22Rv1 (cell line): ENCODE measurements at regions not wholly inside any gene's neighbourhood (a gene's known extent, or its start where the extent isn't known, plus 50 kb on each side); places are given as distances from the start of the nearest gene placed in this dataset.

ENCODE experiments used
- H3K27ac ChIP-seq: fragments of 450-650 bp; 2 replicates; pipeline ENCODE4 v1.5.1; 2017
- CTCF ChIP-seq: fragments of 450-650 bp; IDR thresholded peaks from 2 replicates; pipeline ENCODE4 v1.5.1; 2017; ENCODE audit warnings: mild to moderate bottlenecking
- ZFX ChIP-seq: fragments of 450-650 bp; IDR thresholded peaks from 2 replicates; pipeline ENCODE4 v1.6.1; 2017; ENCODE audit warnings: antibody characterized with exemption, borderline replicate concordance

GRCh38 chr13:105790923-105791322 is 744.5 kb downstream of the EFNB2 start:
- no peak overlapping the region for H3K27ac ChIP-seq
- TF ChIP-seq CTCF = no peak
- no peak for TF ChIP-seq ZFX

GRCh38 chr13:105788530-105788929 is 746.9 kb downstream of the EFNB2 start:
- H3K27ac ChIP-seq = no peak overlapping the region
- TF ChIP-seq CTCF = no peak
- TF ChIP-seq ZFX = no peak

- TF ChIP-seq CTCF (no peak), ZFX (no peak)
These were observed 747.8 kb downstream of the EFNB2 start for GRCh38 chr13:105787632-105788031.

GRCh38 chr13:105785436-105785835 is 750.0 kb downstream of the EFNB2 start:
- no peak overlapping the region for H3K27ac ChIP-seq
- TF ChIP-seq ZFX = no peak
- TF ChIP-seq CTCF = no peak

More at GRCh38 chr13:105787632-105788031, 747.8 kb downstream of the EFNB2 start:
- H3K27ac ChIP-seq = no peak overlapping the region

- H3K27ac ChIP-seq = no peak overlapping the region
- TF ChIP-seq ZFX (no peak), CTCF (no peak)
These were observed 752.2 kb downstream of the EFNB2 start for GRCh38 chr13:105783261-105783660.

- TF ChIP-seq ZFX (no peak), CTCF (no peak)
These were observed 757.3 kb downstream of the EFNB2 start for GRCh38 chr13:105778196-105778595.

GRCh38 chr13:105774739-105775460 is 760.6 kb downstream of the EFNB2 start:
- TF ChIP-seq CTCF (no peak), ZFX (no peak)
- H3K27ac ChIP-seq = no peak overlapping the region

More at GRCh38 chr13:105778196-105778595, 757.3 kb downstream of the EFNB2 start:
- H3K27ac ChIP-seq = no peak overlapping the region
